Fibroblast of mammary gland (primary cell): ENCODE measurements at regions not wholly inside any gene's neighbourhood (a gene's known extent, or its start where the extent isn't known, plus 50 kb on each side); places are given as distances from the start of the nearest gene placed in this dataset.
A peak's percentile ranks its signal among the peaks of the same experiment; 100 is the strongest.

Source experiments
- DNase-seq: peaks from one replicate; pipeline ENCODE4 v3.0.0-alpha.2; 2010; ENCODE audit warnings: low read depth
- H3K4me3 ChIP-seq: 2 replicates; pipeline ENCODE4 v1.5.1; 2011; ENCODE audit warnings: low read depth, mild to moderate bottlenecking, low read length, moderate library complexity; ENCODE audit not compliant: control insufficient read depth
- CTCF ChIP-seq: conservative IDR thresholded peaks from 2 replicates; pipeline ENCODE4 v1.5.1; 2011; ENCODE audit warnings: low read depth, low read length, inconsistent platforms; ENCODE audit not compliant: control insufficient read depth, insufficient read depth

GRCh38 chrX:124232523-124233201 is 99.8 kb upstream of the TEX13D start:
- no peak for TF ChIP-seq CTCF
- no peak overlapping the region for H3K4me3 ChIP-seq
- no peak for DNase-seq

GRCh38 chrX:124234348-124234747 is 98.1 kb upstream of the TEX13D start:
- H3K4me3 ChIP-seq: no peak overlapping the region
- TF ChIP-seq CTCF: no peak
- no peak for DNase-seq

- DNase-seq: no peak
- no peak for TF ChIP-seq CTCF
- no peak overlapping the region for H3K4me3 ChIP-seq
Measured at GRCh38 chrX:124238268-124238667, 94.2 kb upstream of the TEX13D start.

- no peak overlapping the region for H3K4me3 ChIP-seq
- TF ChIP-seq CTCF: no peak
- DNase-seq: no peak
Measured at GRCh38 chrX:124239324-124239723, 93.1 kb upstream of the TEX13D start.

DNA sequence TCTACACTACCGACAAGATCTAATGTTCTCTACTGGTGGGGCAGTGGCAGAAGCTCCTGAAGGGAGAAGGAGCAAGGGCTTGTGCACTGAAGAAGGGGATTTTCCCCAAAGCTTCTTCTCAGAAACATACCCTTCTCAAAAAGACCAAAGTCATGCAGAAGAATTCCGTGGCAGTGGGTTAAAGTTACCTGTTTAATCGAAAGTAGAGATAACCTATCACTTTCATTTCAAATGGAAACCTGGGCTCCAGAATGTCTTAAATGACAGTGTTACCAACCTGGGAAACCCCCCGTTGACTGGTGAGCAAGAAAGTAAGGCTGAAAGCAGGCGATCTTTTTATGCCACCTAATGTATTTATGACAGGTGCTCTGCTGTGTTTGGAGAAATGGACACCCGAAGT is 92.5 kb upstream of the TEX13D start:
- no peak overlapping the region for H3K4me3 ChIP-seq
- DNase-seq: no peak
- TF ChIP-seq CTCF: no peak

- no peak overlapping the region for H3K4me3 ChIP-seq
- no peak for TF ChIP-seq CTCF
- peak; percentile 22 for DNase-seq
Measured at GRCh38 chrX:124240422-124240821, 92.0 kb upstream of the TEX13D start.

- DNase-seq: no peak
- H3K4me3 ChIP-seq: no peak overlapping the region
- no peak for TF ChIP-seq CTCF
Measured at GRCh38 chrX:124242131-124242530, 90.3 kb upstream of the TEX13D start.
